Inflammatory macrophage treated with lipopolysaccharide for 4 hours (primary cell): ENCODE measurements at regions not wholly inside any gene's neighbourhood (a gene's known extent, or its start where the extent isn't known, plus 50 kb on each side); places are given as distances from the start of the nearest gene placed in this dataset.

ENCODE experiments used
- DNase-seq: peaks from one replicate; pipeline ENCODE4 v3.0.0-alpha.2; 2020

DNA sequence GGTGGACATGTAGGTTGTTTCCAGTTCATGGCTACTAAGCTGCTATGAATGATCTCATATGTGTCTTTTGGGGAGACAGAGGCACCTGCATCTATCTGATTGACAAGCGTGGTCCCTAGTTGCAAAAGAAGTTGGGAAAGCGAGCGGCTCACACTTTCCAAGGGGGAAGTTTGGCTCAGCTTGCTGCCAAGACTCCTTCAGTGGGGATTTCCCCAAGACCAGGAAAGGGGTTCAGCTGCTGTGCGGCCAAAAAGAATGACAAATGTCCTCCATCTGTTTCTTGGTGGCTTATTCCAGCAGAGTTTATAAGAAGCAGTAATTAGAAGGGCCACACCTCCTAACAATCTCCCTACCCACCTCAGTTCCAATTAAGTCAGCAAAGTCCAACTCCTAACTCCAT is 128.5 kb upstream of the GALNT2 start:
- peak; percentile 10 for DNase-seq

DNA sequence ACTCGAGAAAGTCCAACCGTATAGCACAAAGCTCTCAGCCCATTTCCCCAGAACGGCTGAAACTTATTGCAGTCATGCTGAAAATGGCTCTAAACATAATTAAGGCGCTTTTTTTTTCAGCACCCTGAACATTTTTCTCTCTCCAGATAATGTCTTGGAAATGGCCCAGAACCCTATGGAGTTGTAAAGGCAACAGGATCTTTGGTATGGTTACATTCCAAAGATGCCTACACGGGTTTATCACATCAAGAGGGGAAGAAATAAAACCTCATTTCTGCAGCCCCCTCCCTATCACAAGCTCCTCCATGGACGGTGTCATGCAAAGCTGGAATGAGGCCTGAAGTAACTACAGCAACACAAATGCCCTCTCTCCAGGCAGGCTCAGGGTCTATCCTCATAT is 126.4 kb upstream of the GALNT2 start:
- no peak for DNase-seq

DNA sequence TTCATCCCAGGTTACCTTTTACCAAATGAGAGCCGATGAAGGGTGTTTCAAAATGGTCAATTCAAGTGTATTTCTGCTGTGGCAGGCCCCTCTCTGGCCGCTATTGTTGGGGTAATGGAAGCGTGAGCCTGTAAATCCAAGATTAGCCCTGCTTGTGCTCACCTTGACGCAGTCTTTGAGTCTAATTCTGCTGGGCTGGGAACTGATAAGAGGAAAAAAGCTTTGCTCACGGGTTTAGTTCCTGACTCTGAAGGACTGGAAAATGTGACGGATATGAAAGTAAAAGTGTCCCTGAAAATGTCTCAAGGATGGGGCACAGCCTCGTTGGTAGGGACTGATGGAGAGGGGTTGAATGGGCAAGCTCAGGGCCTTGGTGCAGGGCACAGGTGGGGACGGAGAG is 125.9 kb upstream of the GALNT2 start:
- no peak for DNase-seq

DNA sequence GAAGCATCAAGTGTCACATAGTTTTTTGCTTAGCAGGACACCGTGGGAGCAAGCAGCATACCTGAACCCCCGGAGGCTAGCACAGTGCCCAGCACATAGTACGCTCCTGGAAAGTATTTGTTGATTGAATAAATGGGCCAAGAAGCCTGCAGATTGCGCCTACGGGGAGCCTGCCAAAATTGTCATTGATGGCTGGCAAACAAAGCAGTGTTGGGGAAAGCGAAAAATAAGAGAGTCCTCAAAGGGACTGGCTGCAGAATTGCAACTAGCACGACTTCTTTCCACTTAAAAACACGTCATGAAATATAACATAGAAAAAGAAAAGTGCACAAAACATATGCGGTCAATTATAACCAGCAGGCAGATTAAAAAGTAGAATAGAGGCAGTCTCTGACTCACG is 125.2 kb upstream of the GALNT2 start:
- no peak for DNase-seq

DNA sequence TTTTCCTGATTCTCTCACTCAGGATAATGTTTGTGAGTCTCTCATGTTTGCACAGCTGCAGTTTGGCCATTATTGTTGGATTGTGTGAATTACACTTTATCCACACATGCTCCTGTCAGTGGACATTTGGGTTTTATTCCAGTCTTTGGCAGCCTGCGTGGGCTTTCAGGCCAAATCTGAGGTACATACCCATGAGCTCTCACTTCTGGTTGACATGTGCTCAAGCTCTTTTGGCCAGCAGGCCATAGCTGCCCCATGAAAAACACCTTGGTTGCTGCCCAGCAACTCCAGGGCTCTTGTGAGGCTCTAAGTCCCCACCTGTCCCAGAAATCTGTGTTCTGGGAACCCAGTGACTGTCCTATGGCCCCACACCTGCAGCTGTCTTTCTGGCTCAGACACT is 124.5 kb upstream of the GALNT2 start:
- DNase-seq = no peak

DNA sequence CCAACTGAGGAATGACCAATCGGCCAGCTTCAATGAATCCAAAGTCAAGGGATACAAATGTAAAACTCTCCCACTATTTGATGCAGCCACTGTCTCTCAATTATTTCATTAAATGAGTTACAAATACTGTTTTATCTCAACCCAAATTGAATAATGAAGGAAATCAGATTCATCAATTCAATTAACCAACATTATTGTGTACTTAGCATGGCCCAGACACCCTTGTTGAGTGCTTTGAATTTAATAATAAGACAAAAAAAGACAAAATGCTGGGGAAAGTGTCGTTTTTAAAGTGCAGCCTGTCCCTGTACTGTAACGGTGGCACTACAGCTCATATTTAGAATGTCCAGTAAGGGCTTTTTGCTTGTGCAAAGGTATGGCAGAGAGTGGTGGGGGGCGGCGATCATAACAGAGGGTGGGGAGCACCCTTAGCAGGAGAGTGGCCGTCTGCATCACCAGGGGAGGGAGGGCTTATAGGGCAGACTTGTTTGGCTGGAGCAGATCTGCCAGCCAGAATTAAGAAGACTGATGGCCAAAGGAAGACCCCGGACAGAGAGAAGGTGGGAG is 123.8 kb upstream of the GALNT2 start:
- DNase-seq = no peak

DNA sequence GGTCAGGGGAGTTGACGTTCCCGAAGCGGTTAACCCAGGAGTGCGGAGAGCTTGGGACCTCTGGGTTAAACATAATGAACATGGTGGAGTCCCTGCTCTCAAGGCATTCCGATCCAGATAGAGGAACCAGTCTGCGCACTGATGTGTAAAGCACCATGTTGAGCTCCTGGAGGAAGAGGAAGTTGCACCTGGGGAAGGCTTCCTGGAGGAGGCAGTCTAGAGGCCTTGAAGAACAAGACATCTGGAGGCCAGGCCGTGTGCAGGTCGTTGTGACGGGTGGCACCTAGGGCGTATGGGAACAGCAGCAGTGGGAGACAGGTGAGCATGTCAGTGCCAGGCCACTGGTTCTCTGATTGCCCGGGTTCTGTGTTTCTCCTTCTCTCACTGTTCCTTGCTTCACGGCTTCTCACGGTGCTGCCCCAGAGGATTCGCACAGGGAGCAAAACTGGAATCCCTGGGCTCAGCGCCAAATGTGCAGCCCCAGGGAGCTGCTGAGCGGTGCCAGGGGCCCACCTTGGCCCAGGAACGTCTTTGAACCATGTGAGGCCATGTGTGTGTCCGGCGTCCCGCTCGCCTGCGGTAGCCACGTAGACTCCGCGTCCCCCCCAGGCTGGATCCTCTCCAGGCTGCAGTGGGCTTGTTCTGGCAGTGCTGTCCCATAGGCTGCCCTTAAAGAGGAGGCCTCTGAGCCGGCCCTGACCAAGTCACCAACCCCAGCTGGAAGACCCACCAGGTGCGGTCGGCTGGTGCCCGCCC is 122.9 kb upstream of the GALNT2 start:
- DNase-seq = no peak

DNA sequence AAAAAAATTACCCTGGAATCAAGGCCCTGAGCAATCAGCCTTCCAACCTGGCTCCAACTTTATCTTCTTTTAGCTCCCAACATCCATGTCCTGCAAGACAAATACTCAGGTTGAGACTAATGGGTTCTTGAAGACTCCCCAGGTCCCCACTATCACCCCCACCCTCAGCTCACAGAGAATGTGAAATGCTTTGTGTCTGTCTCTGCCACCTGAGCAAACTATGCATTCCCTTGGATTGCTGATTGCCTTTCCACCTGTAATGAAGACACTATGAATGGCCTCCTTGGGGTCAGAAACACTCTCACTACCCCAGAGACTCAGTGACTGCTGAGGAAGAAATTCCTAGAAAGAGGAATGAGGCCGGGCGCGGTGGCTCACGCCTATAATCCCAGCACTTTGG is 121.2 kb upstream of the GALNT2 start:
- DNase-seq = no peak

DNA sequence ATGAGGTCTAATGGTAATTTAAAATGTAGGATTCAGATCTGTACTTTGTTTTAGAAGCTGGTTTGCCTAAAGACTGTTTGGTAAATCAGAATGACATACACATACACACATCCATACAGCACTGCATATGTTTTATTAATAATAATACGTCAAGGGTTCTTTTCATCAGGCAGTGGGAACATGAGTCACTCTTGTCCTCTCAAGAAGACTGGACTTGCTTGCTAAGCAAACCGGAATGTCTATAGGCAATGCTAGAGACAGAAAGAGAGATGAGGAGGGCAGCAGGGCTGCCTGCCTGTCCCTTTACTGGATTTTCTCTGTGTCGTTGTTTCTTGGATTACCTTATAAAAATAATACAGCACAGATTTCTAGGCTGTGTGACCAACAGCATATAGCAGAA is 119.1 kb upstream of the GALNT2 start:
- DNase-seq = no peak

DNA sequence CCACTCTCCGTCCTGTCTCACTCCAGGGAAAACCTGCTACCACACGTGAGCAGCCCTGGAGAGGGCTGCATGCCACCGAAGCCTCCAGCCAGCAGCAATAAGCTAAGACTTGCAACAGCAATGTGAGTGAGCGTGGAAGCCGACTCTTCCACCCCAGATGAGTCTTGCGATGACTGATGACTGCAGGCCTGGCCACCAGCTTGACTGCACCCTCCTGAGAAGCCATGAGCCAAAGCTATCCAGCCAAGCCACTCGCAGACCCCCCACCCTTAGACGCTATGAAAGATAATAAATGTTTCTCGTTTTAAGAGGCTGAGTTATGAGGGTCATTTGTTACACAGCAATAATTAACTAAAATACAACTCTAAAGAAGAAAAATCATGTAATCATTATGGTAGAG is 118.6 kb upstream of the GALNT2 start:
- no peak for DNase-seq

DNA sequence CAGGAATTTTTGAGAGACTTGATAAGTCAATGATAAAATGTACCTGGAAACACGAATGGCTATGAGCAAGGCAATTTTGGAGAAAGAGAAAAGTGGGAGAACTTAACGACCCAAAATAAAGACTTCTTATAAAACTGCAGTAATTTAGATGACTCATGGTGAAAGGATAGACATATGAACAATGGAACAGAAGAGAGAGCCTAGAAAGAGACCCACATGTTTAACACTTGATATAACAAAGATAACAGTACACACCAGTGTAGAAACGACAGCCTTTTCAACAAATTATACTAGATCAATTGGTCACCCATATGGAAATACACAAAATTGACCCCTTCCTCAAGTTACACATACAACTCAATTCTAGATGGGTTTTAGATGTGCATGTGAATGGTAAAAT is 117.5 kb upstream of the GALNT2 start:
- DNase-seq = no peak

DNA sequence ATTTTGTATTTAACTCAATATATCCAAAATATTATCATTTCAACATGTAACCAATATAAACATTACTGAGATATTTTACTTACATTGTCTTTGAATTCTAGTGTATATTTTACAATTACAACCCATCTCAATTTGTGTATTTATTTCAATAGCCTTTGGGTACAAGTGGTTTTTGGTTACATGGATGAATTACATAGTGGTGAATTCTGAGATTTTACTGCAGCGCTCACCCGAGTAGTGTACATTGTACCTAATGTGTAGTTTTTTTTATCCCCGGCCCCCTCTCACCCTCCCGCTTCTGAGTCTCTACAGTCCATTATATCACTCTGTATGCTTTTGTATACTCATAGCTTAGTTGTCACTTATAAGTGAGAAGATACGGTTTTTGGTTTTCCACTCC is 117.0 kb upstream of the GALNT2 start:
- no peak for DNase-seq

DNA sequence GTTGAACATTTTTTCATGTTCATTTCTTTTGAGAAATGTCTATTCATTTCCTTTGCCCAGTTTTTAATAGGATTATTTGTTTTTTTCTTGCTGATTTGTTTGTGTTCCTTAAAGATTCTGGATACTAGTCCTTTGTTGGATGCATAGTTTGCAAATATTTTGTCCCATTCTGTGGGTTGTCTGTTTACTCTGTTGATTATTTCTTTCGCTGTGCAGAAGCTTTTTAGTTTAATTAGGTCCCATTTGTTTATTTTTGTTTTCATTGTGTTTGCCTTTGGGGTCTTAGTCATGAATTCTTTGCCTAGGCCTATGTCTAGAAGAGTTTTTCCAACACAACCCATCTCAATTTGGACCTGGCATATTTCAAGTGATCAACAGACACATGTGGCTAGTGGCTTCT is 116.1 kb upstream of the GALNT2 start:
- DNase-seq = no peak

DNA sequence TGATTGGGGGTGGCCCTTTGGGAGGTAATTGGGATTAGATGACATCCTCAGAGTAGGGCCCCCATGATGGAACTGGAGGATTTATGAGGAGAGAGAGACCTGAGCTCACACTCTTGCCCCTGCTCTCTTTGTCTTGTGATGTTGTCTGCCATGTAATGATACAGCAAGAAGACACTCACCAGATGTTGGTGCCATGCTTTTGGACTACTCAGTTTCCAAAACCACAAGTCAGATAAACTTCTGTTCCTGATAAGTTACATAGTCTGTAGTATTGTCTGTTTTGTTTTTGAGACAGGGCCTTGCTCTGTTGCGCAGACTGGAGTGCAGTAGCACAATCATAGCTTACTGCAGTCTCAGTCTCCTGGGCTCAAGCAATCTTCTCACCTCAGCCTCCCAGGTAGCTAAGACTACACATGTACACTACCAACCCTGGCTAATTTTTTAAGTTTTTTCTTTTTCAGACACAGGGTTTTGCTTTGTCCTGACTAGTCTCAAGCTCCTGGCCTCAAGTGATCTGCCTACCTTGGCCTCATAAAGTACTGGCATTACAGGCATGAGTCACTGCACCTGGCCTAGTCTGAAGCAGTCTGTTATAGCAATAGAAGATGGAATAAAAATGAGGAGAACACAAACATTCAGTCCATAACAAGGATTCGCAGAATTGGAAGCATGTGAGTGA is 115.0 kb upstream of the GALNT2 start:
- DNase-seq = no peak

DNA sequence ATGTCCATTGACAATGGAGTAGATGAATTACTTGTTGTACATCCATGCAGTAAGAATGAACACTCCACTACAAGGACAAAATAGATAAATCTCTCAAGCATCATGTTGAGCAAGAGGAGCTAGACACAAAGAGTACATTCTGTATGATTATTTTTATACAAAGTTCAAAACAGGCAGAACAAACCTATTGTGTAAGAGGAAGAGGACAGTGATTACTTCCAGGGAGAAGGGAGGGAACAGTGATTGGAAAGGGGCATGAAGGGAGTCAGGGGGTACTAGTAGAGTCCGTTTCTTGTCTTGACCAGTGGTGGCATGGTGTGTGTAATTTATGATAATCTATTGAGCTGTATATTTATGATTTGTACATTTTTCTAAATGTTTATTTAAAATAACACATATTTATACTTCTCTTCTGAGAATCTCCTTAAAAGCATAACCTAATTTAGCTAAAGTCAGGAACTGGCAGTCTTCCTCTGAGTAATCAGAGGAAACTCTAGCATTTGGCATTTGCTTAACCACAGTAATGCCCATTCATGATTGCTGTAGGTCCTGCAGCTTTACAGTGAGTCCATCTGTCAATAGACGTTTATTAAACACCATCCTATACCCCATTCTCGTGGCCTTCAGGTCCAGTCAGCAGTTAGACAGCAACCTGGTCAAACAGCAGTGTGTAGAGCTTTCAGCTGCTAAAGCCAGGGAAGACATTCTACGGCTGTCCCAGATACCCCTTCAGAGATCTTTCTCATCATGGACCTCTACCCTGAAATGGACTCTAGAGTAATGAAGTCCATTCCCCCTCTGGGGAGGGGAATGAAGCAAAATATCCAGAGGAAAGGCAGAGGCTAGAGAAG is 114.1 kb upstream of the GALNT2 start:
- DNase-seq = no peak

DNA sequence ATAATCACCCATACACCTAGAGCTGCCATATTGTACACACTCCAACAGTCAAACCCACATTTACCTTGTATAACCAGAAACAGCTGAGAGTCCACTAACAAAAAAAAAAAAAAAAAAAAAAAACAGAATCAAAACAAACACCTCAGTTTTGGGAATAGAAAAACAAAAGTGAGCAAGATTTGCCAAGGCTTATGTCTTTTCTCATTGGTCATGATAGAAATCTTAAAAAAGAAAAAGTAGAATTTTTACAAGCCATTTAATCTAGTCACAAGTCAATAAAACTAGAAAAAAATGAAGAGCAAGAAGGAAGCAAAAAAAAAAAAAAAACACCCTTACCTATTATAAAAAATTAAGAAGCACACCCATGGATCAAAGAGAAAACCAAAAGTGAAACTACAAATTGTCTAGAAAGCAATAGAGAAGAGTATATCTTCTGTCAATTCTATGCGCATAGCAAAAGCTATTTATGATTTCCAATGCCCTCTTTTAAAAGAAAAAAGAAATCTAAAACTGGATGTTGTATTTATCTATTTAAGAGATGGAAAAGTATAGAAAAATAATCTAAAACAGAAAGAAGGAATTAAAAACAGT is 113.2 kb upstream of the GALNT2 start:
- DNase-seq = no peak

DNA sequence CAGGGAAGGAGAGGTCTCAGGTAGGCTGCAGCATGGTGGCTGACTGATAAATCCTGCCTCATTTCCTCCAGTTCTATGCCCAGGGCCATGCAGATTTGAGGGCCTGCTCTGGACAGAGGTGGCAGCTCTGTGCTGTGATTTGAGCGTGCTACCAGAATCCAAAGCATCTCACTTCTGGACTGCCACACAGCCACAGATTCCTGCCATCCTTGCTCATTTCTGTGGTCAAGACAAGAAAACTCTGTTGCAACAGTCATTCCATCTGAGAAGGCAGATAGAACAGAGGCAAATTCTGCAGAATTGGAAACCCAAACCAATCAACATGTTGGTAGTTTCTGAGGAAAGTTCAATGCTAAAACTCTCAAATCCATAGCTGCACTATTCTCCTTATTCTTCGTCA is 102.8 kb upstream of the GALNT2 start:
- DNase-seq = no peak

DNA sequence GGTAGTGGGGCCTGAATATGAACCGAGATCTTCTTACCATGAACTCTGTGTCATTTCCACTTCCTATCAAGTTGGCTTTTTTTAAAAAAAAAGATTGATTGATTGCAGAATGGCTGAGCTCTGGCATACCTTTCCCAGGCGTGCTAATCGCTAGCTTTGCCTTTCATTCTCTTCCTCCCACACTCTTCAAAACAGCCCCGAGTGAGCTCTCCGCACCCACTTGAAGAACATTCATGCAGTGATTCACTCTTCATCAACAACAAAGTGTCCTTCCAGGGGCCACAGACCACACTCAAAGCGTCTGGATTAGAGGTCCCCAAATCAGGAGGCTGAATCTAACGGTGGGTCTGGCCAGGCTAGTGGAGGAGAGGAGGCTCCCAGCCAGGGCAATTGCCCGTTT is 96.3 kb upstream of the GALNT2 start:
- DNase-seq = no peak

DNA sequence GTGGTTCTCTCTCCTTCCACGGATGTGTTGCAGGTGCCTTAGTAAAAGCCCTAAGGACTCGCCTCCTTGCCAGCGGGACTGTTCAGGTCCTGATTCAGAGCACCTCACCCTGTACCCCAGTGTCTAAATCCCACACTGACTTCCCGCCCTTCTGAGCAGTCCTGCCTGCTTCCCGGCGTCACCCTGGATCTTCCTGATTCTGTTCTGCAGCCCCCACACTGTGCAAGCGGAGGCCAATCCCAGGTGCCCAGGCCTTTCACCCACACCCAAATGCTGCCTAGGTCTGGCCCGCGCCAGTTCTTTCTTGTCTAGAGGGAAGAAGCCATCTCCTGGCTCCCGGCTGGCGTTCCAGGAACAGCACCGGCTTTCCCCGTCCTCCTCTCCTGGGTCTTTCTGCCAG is 95.9 kb upstream of the GALNT2 start:
- DNase-seq = no peak

DNA sequence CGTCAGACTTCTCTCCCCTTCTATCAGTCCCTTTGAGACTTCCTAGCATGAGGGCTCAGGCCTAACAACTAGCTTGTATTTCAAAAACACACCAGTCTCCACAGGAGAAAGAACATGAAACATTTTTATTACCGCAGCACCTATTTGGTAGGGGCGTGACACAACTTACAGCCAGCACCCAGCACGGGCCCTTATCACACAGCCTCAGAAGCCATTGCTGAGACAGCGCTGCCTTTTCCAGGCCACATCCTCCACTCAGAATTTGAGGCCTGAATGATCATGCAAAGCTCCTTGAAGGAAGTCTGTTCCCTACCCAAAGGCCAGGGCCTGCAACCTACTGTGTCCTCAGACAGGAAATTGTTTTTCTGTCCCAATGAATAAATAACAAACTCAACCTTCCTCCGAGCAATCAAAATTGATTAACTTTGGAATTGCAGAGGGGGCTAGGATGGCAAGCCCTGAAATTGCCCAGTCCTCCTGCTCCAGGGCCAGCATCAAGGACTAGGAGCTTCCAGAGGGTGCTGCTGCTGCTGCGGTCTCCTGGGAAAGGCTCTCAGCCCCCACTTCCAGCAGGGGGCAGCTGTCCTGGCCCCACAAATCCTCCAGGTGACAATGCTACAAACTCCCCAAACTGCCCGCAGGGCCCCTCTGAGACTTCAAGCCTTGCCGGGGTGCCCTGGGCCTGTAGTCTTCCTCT is 94.3 kb upstream of the GALNT2 start:
- DNase-seq = no peak

DNA sequence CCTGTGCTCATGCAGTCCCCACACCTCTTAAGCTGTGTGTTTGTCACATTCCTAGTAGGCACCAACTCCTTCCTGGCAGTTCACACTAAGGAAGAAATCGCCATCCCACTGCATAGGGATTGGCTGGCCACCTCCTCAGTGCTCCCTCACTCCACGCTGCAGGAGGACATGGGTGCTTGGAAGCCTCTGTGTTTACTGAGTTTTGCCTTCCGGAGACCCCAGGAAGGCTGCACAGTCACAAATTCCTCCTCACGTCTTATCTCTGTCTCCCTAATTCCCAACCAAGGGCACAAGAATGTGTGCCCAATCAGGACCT is 93.8 kb upstream of the GALNT2 start:
- DNase-seq = no peak

DNA sequence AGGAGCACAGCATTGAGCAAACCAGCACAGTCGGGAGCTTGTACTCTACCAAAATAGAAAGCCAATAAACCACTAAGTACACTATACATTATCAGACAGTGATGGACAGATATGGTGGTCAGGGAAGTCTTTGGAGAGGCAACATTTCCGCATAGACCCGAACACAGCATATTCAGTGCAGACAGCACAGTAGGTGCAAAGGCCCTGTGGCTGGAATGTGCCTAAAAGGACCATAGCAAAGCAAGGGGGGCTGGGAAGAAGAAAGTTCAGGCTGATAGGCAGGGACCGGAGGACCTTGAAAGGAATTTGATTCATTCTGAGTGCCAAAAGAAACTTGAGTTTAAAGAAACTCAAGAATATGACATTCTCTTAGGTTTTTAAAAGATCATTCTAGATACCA is 92.0 kb upstream of the GALNT2 start:
- DNase-seq = no peak

DNA sequence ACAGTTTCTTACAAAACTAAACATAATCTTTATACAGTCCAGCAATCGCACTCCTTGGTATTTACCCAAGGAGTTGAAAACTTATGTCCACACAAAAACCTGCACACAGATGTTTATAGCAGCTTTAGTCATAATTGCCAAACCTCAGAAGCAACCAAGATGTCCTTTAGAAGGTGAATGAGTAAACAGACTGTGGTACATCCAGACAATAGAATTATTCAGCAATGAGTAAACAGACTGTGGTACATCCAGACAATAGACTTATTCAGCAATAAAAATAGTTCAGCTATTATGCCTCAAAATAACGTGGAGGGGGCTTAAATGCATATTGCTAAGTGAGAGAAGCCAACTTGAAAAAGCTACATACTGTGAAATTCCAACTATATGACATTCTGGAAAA is 87.0 kb upstream of the GALNT2 start:
- no peak for DNase-seq
